GM21390 (cell line): ENCODE measurements at regions not wholly inside any gene's neighbourhood (a gene's known extent, or its start where the extent isn't known, plus 50 kb on each side); places are given as distances from the start of the nearest gene placed in this dataset.
A peak's percentile ranks its signal among the peaks of the same experiment; 100 is the strongest.
"Not testable (repeated sequence)": the region's sequence is repeated elsewhere in the genome, so short reads cannot be mapped to it uniquely, and the experiment has no call there.

Experiments used
- ATAC-seq: cut with Tn5 transposase; IDR thresholded peaks from one replicate; pipeline ENCODE4 v1.9.1; 2021; ENCODE audit not compliant: unreplicated experiment

GRCh38 chr5:154702477-154702876, 52.7 kb upstream of the LARP1 start:
- no peak for ATAC-seq

- not testable (repeated sequence) for ATAC-seq
These were observed 53.5 kb upstream of the LARP1 start for GRCh38 chr5:154701725-154702124.

DNA sequence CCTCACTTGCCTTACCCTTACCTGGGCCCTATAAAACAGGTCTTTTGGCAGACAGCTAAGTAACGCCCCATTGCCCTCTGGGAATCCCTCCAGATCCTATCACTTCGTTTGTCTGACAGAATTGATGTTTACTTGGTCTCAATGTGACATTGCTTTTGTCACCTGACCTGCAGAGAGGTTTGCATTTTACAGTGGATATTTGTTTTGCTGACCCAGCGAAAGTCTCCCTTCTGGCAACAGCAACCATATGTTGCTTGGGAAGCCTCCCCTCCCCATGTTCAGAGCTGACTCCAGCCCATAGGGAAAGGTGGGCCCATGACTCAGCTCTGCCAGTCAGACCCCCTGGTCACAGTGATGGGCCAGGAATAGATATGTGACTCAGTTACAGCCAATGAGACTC, 54.0 kb upstream of the LARP1 start:
- ATAC-seq, result no peak

DNA sequence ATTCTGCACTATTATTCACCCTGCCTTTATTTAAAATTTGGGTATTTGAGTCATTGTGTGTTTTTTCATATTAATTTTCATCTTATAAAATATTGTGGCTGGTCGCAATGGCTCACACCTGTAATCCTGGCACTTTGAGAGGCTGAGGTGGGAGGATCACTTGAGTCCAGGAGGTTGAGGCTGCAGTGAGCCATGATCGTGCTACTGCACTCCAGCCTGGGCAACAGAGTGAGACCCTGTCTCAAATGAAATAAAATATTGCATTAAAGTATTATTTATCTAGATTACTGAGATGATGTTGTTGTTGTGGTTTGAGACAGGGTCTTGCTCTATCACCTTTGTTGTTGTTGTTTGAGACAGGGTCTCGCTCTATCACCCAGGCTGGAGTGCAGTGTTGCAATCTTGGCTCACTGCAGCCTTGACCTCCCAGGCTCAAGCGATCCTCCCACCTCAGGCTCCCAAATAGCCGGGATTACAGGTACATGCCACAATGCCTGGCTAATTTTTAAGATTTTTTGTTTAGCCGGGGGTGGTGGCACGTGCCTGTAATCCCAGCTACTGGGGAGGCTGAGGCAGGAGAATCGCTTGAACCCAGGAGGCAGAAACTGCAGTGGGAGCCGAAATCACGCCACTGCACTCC, 54.8 kb upstream of the LARP1 start:
- not testable (repeated sequence) for ATAC-seq

- no peak for ATAC-seq
These were observed 56.4 kb upstream of the LARP1 start for GRCh38 chr5:154698763-154699162.

- no peak for ATAC-seq
These were observed 57.8 kb upstream of the LARP1 start for GRCh38 chr5:154697371-154697770.

- ATAC-seq, result no peak
These were observed 58.3 kb upstream of the LARP1 start for GRCh38 chr5:154696891-154697290.

GRCh38 chr5:154694159-154694558, 61.0 kb upstream of the LARP1 start:
- ATAC-seq, result no peak

DNA sequence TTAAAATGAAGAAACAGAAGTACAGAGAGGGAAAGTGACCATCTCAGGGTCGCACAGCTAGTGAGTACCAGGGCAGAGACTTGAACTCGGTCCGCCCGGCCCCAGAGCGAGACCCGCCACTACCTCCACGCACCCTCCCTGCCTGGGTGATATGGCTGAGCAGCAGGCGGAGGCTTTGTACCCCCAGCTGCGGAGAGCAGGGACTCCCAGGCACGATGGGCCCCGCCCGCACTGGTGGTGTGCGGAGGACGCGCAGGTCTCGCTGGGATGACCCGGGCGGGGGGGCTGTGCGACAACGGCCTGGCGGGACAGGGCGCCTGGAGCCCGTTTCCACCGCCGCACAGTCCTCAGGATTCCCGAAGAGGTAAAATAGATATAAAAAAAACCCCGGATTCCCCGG, 64.7 kb upstream of the LARP1 start:
- no peak for ATAC-seq

GRCh38 chr5:154686490-154686889, 68.7 kb upstream of the LARP1 start:
- ATAC-seq, result no peak

- peak; percentile 69 for ATAC-seq
These were observed 71.9 kb upstream of the LARP1 start for GRCh38 chr5:154683101-154683880.

- no peak for ATAC-seq
These were observed 75.7 kb upstream of the LARP1 start for GRCh38 chr5:154679501-154679900.

DNA sequence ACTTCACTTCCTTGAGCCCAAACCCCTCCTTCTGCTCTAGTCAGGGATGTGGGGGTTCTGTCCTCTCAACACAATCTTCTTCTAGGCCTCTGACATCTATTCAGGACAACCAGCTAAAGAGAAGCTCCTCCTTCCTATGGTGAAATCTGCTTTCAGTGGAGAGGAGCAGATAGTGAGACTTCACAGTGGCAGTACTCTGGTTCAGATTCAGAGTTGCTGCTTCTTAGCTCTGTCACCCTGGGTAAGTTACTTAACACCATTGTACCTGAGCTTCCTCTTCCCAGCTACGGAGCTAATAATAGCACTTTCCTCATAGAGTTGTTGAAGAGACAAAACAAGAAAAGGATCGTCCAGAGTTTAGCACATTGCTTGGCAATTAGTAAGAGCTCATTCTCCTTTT, 77.3 kb upstream of the LARP1 start:
- ATAC-seq, result no peak

GRCh38 chr5:154676508-154676907, 78.7 kb upstream of the LARP1 start:
- ATAC-seq, result no peak

- no peak for ATAC-seq
These were observed 81.1 kb upstream of the LARP1 start for GRCh38 chr5:154674029-154674428.

GRCh38 chr5:154673506-154673905, 81.7 kb upstream of the LARP1 start:
- ATAC-seq, result no peak

DNA sequence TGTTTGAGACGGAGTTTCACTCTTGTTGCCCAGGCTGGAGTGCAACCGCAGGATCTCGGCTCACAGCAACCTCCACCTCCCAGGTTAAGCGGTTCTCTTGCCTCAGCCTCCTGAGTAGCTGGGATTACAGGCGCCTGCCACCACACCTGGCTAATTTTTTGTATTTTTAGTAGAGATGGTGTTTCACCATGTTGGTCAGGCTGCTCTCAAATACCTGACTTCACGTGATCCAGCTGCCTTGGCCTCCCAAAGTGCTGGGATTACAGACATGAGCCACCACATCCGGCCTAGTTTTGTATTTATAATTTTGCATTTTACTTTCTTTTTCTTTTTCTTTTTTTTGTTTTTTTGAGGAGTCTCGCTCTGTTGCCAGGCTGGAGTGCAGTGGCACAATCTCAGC, 85.3 kb upstream of the LARP1 start:
- ATAC-seq, result not testable (repeated sequence)

DNA sequence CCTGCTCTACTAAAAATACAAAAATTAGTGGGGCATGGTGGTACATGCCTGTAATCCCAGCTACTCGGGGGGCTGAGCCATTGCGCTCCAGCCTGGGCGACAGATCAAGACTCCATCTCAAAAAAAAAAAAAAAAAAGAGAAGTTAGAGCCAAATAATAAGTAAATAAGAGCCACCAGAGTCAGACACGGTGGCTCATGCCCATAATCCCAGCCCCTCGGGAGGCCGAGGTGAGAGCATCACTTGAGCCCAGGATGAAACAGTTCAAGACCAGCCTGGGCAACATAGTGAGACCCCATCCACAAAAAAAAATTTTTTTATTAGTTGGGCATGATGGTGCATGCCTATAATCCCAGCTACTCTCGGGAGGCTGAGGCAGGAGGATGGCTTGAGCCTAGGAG, 85.8 kb upstream of the LARP1 start:
- ATAC-seq, result no peak

GRCh38 chr5:154664869-154665268, 90.3 kb upstream of the LARP1 start:
- ATAC-seq, result no peak

GRCh38 chr5:154663424-154663823, 91.8 kb upstream of the LARP1 start:
- no peak for ATAC-seq

GRCh38 chr5:154654486-154655371, 100.4 kb upstream of the LARP1 start:
- ATAC-seq, result no peak
